Endothelial cell of umbilical vein (primary cell): ENCODE measurements at regions not wholly inside any gene's neighbourhood (a gene's known extent, or its start where the extent isn't known, plus 50 kb on each side); places are given as distances from the start of the nearest gene placed in this dataset.

Experiments used
- BruUV-seq: library from RNA; stranded (reverse); fragments of 400-500 nt; replicated peaks from 2 replicates; lab custom pipeline; 2021; lab: Mats Ljungman, UMichigan
- CTCF ChIA-PET: fragments of 300-600, 350-600 bp; sonication (Branson Sonifier 250); formaldehyde crosslinking; loops from one replicate; lab custom pipeline; 2021; ENCODE audit warnings: antibody characterized with exemption, inconsistent platforms; lab: Charles Lee
- POLR2A ChIA-PET: fragments of 300-600, 350-600 bp; sonication (Branson Sonifier 250); formaldehyde crosslinking; loops from one replicate; lab custom pipeline; 2021; ENCODE audit warnings: antibody characterized with exemption, inconsistent platforms; lab: Charles Lee
- DNase-seq: peaks from one replicate; pipeline ENCODE4 v3.0.0-alpha.2; 2011; ENCODE audit warnings: low read depth, low spot score
- FAIRE-seq: peaks from 2 replicates; lab custom pipeline; 2011; peaks lifted over from hg19 to GRCh38; lab: Jason Lieb, UNC
- H2AFZ ChIP-seq: 2 replicates; pipeline ENCODE4 v1.6.0; 2012; ENCODE audit warnings: low read depth, low read length, control low read depth, inconsistent platforms
- H3K27ac ChIP-seq: 2 replicates; pipeline ENCODE4 v1.5.1; 2011; ENCODE audit warnings: low read depth, mild to moderate bottlenecking, control low read depth, low read length, moderate library complexity; ENCODE audit not compliant: insufficient read depth
- H3K27me3 ChIP-seq, 2 experiments: 2 replicates each; pipeline versions ENCODE4 v1.6.0 to v1.6.1; 2011; ENCODE audit warnings: low read length in 2 of 2, mixed read lengths in 1 of 2; ENCODE audit not compliant: control insufficient read depth in 2 of 2, insufficient read depth in 2 of 2
- H3K36me3 ChIP-seq, 2 experiments: 2 replicates in 1 of 2; 3 replicates in 1 of 2; pipeline ENCODE4 v1.5.1; 2011; ENCODE audit warnings: low read length in 2 of 2, mild to moderate bottlenecking in 1 of 2, moderate library complexity in 1 of 2; ENCODE audit not compliant: control insufficient read depth in 2 of 2, insufficient read depth in 2 of 2; ENCODE audit errors: extremely low read depth in 1 of 2
- H3K4me1 ChIP-seq: 3 replicates; pipeline ENCODE4 v1.5.1; 2011; ENCODE audit warnings: mild to moderate bottlenecking, low read length; ENCODE audit not compliant: control insufficient read depth, insufficient read depth; ENCODE audit errors: extremely low read depth
- H3K4me2 ChIP-seq: 2 replicates; pipeline ENCODE4 v1.6.1; 2011; ENCODE audit warnings: low read length, control low read depth, mixed read lengths; ENCODE audit not compliant: insufficient read depth
- H3K4me3 ChIP-seq, 3 experiments: fragments of 200-600 bp in 1 of 3; sonication (generic), shearing (Covaris generic) in 1 of 3; replicated peaks in 1 of 3; 2 replicates each; pipeline ENCODE4 v1.5.1; 2011 to 2016; ENCODE audit warnings: control low read depth in 3 of 3, low read length in 3 of 3, mild to moderate bottlenecking in 2 of 3, inconsistent platforms in 1 of 3, low read depth in 1 of 3, moderate library complexity in 1 of 3; ENCODE audit not compliant: insufficient read depth in 1 of 3
- H3K79me2 ChIP-seq: 2 replicates; pipeline ENCODE4 v1.6.0; 2012; ENCODE audit warnings: low read length, inconsistent platforms; ENCODE audit not compliant: control insufficient read depth, insufficient read depth
- H3K9ac ChIP-seq: replicated peaks from 2 replicates; pipeline ENCODE3; 2011; ENCODE audit warnings: low read length, control low read depth; ENCODE audit not compliant: insufficient read depth; ENCODE audit errors: extremely low read depth
- H3K9me1 ChIP-seq: replicated peaks from 3 replicates; pipeline ENCODE4 v1.6.0; 2011; ENCODE audit warnings: mild to moderate bottlenecking, low read length; ENCODE audit not compliant: control insufficient read depth, insufficient read depth; ENCODE audit errors: extremely low read depth
- H3K9me3 ChIP-seq: replicated peaks from 2 replicates; pipeline ENCODE4 v1.5.1; 2012; ENCODE audit warnings: low read length, inconsistent platforms; ENCODE audit not compliant: control insufficient read depth, insufficient read depth
- H4K20me1 ChIP-seq: replicated peaks from 2 replicates; pipeline ENCODE3; 2011; ENCODE audit warnings: mild to moderate bottlenecking, low read length; ENCODE audit not compliant: control insufficient read depth, insufficient read depth; ENCODE audit errors: extremely low read depth
- EZH2 ChIP-seq: IDR thresholded peaks from 2 replicates; pipeline ENCODE4 v1.6.1; 2012; ENCODE audit warnings: borderline replicate concordance, low read depth, mild to moderate bottlenecking, moderate library complexity, low read length, inconsistent platforms; ENCODE audit not compliant: severe bottlenecking
- FOS ChIP-seq: IDR thresholded peaks from 2 replicates; pipeline ENCODE4 v1.6.1; 2011; ENCODE audit warnings: mild to moderate bottlenecking, low read length, moderate library complexity, borderline replicate concordance; ENCODE audit not compliant: insufficient read depth
- GATA2 ChIP-seq: IDR thresholded peaks from 2 replicates; pipeline ENCODE4 v1.7.0; 2011; ENCODE audit warnings: low read depth, mild to moderate bottlenecking, moderate library complexity, mixed read lengths, low read length; ENCODE audit not compliant: insufficient read length, insufficient read depth
- JUN ChIP-seq: IDR thresholded peaks from 2 replicates; pipeline ENCODE4 v1.6.1; 2011; ENCODE audit warnings: borderline replicate concordance, low read depth; ENCODE audit not compliant: insufficient read length, insufficient read depth
- MYC ChIP-seq: IDR thresholded peaks from one replicate; pipeline ENCODE4 v1.6.1; 2011; ENCODE audit warnings: mild to moderate bottlenecking, low read depth, low read length
- POLR2A ChIP-seq: IDR thresholded peaks from 2 replicates; pipeline ENCODE4 v1.6.1; 2012; ENCODE audit warnings: low read depth, mild to moderate bottlenecking, control low read depth, low read length
- POLR2AphosphoS5 ChIP-seq: IDR thresholded peaks from 2 replicates; pipeline ENCODE4 v1.6.1; 2012; ENCODE audit warnings: low read depth, mild to moderate bottlenecking, control low read depth, low read length, moderate library complexity; ENCODE audit not compliant: insufficient read depth
- dilution Hi-C: fragments of 300-500 bp; cut with MboI; formaldehyde crosslinking; loops from one replicate; pipeline ENCODE4 v1.15.0; 2019; ENCODE audit warnings: low sequenced_read_pairs; ENCODE audit not compliant: extremely low pct_ligation_motif_present
- intact Hi-C: fragments of 100-400 bp; cut with micrococcal nuclease; formaldehyde crosslinking; loops from one replicate; pipeline ENCODE4 v1.10.0; 2022
- TF ChIP-seq, protein P1 (sequence below), 2 donors: IDR thresholded peaks; 1 replicate in 1 of 2; 2 replicates in 1 of 2; pipeline ENCODE4 v1.5.1; 2011; ENCODE audit warnings: low read length in 2 of 2, mild to moderate bottlenecking in 2 of 2, moderate library complexity in 2 of 2, control low read depth in 1 of 2, inconsistent platforms in 1 of 2, low read depth in 1 of 2; ENCODE audit not compliant: insufficient read depth in 1 of 2; ENCODE audit errors: extremely low read depth in 1 of 2
- TF ChIP-seq, protein P2 (sequence below): IDR thresholded peaks from 2 replicates; pipeline ENCODE4 v1.6.1; 2011; ENCODE audit not compliant: insufficient read depth, insufficient read length

DNA sequence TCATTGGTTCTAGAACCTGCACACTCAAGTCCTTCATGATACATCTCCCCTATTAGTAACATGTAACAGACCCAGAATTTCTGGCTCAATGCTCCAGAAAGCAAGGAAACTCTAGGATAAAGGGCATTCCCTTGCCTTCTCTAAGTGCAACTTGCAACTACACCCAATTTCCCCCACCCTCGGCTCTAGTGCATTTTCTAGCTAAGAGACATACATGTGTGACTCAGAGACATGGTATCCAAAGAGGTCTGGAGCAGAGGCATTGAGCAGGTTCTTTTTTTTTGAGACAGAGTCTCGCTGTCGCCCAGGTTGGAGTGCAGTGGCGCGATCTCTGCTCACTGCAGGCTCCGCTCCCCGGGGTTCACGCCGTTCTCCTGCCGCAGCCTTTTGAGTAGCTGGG, 132.9 kb downstream of the ZC3H11B start:
- no TSS peak for BruUV-seq
- no peak overlapping the region for H3K9ac ChIP-seq
- H2AFZ ChIP-seq = no peak overlapping the region
- TF ChIP-seq EZH2 (no peak), POLR2A (no peak), POLR2AphosphoS5 (no peak), GATA2 (no peak), JUN (no peak), MYC (no peak), FOS (no peak)
- TF ChIP-seq, protein P1, sequence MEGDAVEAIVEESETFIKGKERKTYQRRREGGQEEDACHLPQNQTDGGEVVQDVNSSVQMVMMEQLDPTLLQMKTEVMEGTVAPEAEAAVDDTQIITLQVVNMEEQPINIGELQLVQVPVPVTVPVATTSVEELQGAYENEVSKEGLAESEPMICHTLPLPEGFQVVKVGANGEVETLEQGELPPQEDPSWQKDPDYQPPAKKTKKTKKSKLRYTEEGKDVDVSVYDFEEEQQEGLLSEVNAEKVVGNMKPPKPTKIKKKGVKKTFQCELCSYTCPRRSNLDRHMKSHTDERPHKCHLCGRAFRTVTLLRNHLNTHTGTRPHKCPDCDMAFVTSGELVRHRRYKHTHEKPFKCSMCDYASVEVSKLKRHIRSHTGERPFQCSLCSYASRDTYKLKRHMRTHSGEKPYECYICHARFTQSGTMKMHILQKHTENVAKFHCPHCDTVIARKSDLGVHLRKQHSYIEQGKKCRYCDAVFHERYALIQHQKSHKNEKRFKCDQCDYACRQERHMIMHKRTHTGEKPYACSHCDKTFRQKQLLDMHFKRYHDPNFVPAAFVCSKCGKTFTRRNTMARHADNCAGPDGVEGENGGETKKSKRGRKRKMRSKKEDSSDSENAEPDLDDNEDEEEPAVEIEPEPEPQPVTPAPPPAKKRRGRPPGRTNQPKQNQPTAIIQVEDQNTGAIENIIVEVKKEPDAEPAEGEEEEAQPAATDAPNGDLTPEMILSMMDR (IDR thresholded peaks at IDR 0.05; ENCODE audit: extremely low read depth in 1 of 2, insufficient read depth in 1 of 2, low read depth in 1 of 2, low read length in 2 of 2) = no peak
- TF ChIP-seq, protein P2, sequence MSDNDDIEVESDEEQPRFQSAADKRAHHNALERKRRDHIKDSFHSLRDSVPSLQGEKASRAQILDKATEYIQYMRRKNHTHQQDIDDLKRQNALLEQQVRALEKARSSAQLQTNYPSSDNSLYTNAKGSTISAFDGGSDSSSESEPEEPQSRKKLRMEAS = no peak
- dilution Hi-C loops = no loop called here
- no peak overlapping the region for H3K27ac ChIP-seq
- H3K4me2 ChIP-seq = no peak overlapping the region
- no peaks in the 10 kb centered on the region for H3K36me3 ChIP-seq
- H4K20me1 ChIP-seq = no peaks in the 10 kb centered on the region
- no peaks in the 10 kb centered on the region for H3K9me3 ChIP-seq
- intact Hi-C loops = no loop called here
- DNase-seq = no peak
- POLR2A ChIA-PET = no interaction called here
- H3K4me3 ChIP-seq = no peak overlapping the region
- H3K79me2 ChIP-seq = no peaks in the 10 kb centered on the region
- H3K9me1 ChIP-seq = no peaks in the 10 kb centered on the region
- no peak for FAIRE-seq
- H3K4me1 ChIP-seq = no peaks in the 10 kb centered on the region
- H3K27me3 ChIP-seq = no peaks in the 10 kb centered on the region
- CTCF ChIA-PET = no interaction called here
